Neural cell (in vitro differentiated cells): ENCODE measurements at regions not wholly inside any gene's neighbourhood (a gene's known extent, or its start where the extent isn't known, plus 50 kb on each side); places are given as distances from the start of the nearest gene placed in this dataset.

Source experiments
- H2AFZ ChIP-seq: fragments of 200-600, 300-800 bp; sonication (generic), shearing (Covaris generic); 2 replicates; pipeline ENCODE4 v1.6.0; 2014; ENCODE audit warnings: low read depth, mild to moderate bottlenecking, antibody characterized with exemption, low read length, moderate library complexity
- H3F3A ChIP-seq: fragments of 200-600 bp; shearing (Covaris generic); 2 replicates; pipeline ENCODE4 v1.6.1; 2016; ENCODE audit warnings: mild to moderate bottlenecking, moderate library complexity, mixed read lengths, antibody characterized with exemption, low read length; ENCODE audit not compliant: insufficient read depth, poor library complexity, severe bottlenecking
- H3K27ac ChIP-seq: fragments of 200-600, 300-800 bp; sonication (generic), shearing (Covaris generic); 2 replicates; pipeline ENCODE4 v1.5.1; 2014; ENCODE audit warnings: mild to moderate bottlenecking, low read length, moderate library complexity
- H3K27me3 ChIP-seq: fragments of 300-800, 200-600 bp; sonication (generic), shearing (Covaris generic); 2 replicates; pipeline ENCODE4 v1.6.0; 2014; ENCODE audit warnings: mild to moderate bottlenecking, low read depth, low read length, moderate library complexity; ENCODE audit not compliant: insufficient read depth
- H3K36me3 ChIP-seq: fragments of 300-800, 200-600 bp; sonication (generic), shearing (Covaris generic); 2 replicates; pipeline ENCODE4 v1.5.1; 2014; ENCODE audit warnings: mild to moderate bottlenecking, antibody characterized with exemption, low read length, moderate library complexity; ENCODE audit not compliant: insufficient read depth
- H3K4me2 ChIP-seq: fragments of 300-800, 200-600 bp; sonication (generic), shearing (Covaris generic); 2 replicates; pipeline ENCODE4 v1.6.0; 2014; ENCODE audit warnings: mild to moderate bottlenecking, low read length
- H3K4me3 ChIP-seq: fragments of 300-800, 200-600 bp; sonication (generic), shearing (Covaris generic); 2 replicates; pipeline ENCODE4 v1.5.1; 2014; ENCODE audit warnings: mild to moderate bottlenecking, low read length, moderate library complexity
- H3K79me2 ChIP-seq: fragments of 200-600 bp; shearing (Covaris generic); replicated peaks from 2 replicates; pipeline ENCODE4 v1.6.0; 2014; ENCODE audit warnings: mild to moderate bottlenecking, low read length, moderate library complexity; ENCODE audit not compliant: insufficient read depth
- H3K9ac ChIP-seq: fragments of 300-800, 200-600 bp; sonication (generic), shearing (Covaris generic); 2 replicates; pipeline ENCODE4 v1.6.1; 2016; ENCODE audit warnings: mild to moderate bottlenecking, low read length, mixed read lengths
- H3K9me2 ChIP-seq: fragments of 200-600 bp; shearing (Covaris generic); 2 replicates; pipeline ENCODE4 v1.6.1; 2016; ENCODE audit warnings: mild to moderate bottlenecking, low read length, mixed read lengths; ENCODE audit not compliant: insufficient read depth
- H3K9me3 ChIP-seq: fragments of 200-600, 300-800 bp; sonication (generic), shearing (Covaris generic); 2 replicates; pipeline ENCODE4 v1.6.1; 2016; ENCODE audit warnings: mild to moderate bottlenecking, mixed run types, low read length, moderate library complexity, mixed read lengths
- H4K20me1 ChIP-seq: fragments of 200-600 bp; shearing (Covaris generic); 2 replicates; pipeline ENCODE4 v1.6.1; 2016; ENCODE audit warnings: mild to moderate bottlenecking, mixed run types; ENCODE audit not compliant: insufficient read depth
- EP300 ChIP-seq: fragments of 450-650 bp; conservative IDR thresholded peaks from 2 replicates; pipeline ENCODE4 v1.6.1; 2014; ENCODE audit warnings: antibody characterized with exemption, mild to moderate bottlenecking, moderate library complexity; ENCODE audit not compliant: poor library complexity, severe bottlenecking
- EZH2 ChIP-seq: fragments of 200-600, 300-800 bp; shearing (Covaris generic), sonication (generic); IDR thresholded peaks from 2 replicates; pipeline ENCODE4 v1.6.1; 2014; ENCODE audit warnings: antibody characterized with exemption, low read length, borderline replicate concordance, mild to moderate bottlenecking; ENCODE audit not compliant: insufficient read depth, poor library complexity, severe bottlenecking
- MXI1 ChIP-seq: fragments of 450-650 bp; conservative IDR thresholded peaks from 2 replicates; pipeline ENCODE4 v1.6.1; 2014; ENCODE audit warnings: antibody characterized with exemption, mild to moderate bottlenecking; ENCODE audit not compliant: poor library complexity, severe bottlenecking
- POLR2AphosphoS5 ChIP-seq: IDR thresholded peaks from 2 replicates; pipeline ENCODE4 v1.6.1; 2012
- RAD21 ChIP-seq: fragments of 450-650 bp; conservative IDR thresholded peaks from 2 replicates; pipeline ENCODE4 v1.6.1; 2014; ENCODE audit warnings: antibody characterized with exemption, mild to moderate bottlenecking, moderate library complexity
- REST ChIP-seq: IDR thresholded peaks from 2 replicates; pipeline ENCODE4 v1.6.1; 2012; ENCODE audit warnings: borderline replicate concordance
- SMC3 ChIP-seq: fragments of 450-650 bp; conservative IDR thresholded peaks from 2 replicates; pipeline ENCODE4 v1.6.1; 2014; ENCODE audit warnings: antibody characterized with exemption, mild to moderate bottlenecking, moderate library complexity; ENCODE audit not compliant: poor library complexity
- TAF1 ChIP-seq: IDR thresholded peaks from 2 replicates; pipeline ENCODE4 v1.6.1; 2012; ENCODE audit warnings: low read depth
- TF ChIP-seq, protein P1 (sequence below): fragments of 450-650 bp; IDR thresholded peaks from 2 replicates; pipeline ENCODE4 v1.5.1; 2014; ENCODE audit warnings: antibody characterized with exemption, mild to moderate bottlenecking, moderate library complexity; ENCODE audit not compliant: poor library complexity, severe bottlenecking

DNA sequence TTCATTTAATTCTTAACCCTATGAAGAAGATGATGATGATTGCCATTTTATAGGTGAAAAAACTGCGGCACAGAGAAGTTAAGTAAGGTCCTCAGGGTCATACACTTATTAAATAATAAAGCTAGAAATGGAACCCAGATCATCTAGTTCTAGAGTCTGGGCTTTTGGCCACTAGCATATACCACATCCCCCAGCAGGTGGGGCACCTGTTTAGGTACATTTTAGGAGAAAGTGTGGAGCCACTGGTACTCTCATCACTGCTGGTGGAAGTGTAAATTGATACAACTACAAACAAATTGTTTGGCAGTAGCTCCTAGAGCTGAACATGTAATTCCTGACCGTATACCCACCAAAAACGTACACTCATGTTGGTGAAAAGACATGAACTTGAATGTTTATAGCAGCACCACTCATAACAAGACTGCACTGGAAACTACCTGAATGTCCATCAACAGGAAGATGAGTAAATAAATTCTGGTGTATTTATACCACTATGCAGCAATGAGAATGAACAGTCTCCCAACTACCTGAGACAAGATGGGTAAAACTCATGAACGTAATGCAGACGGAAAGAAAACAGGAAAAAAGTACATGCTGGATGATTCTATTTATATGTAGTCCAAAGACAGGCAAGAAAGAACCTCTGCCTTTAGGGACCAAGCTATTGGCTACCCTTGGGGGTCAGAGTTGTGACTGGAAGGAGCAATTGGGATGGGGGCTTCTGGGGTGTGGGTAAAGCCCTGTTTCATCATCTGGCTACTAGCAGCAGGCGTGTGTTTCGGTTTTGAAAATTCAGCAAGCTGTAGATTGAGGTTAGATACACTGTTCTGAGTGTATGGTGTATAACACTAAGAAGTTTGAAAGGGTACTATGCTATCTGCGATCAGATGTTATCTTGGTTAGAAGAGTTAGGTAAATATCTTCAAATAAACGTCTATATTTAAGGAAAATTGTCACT is 72.3 kb upstream of the ADGRG2 start:
- H3K4me3 ChIP-seq, result no peak overlapping the region
- no peak for TF ChIP-seq POLR2AphosphoS5
- no peak for TF ChIP-seq SMC3
- TF ChIP-seq EP300, result no peak
- no peak for TF ChIP-seq EZH2
- no peak for TF ChIP-seq TAF1
- TF ChIP-seq REST, result no peak
- TF ChIP-seq, protein P1, sequence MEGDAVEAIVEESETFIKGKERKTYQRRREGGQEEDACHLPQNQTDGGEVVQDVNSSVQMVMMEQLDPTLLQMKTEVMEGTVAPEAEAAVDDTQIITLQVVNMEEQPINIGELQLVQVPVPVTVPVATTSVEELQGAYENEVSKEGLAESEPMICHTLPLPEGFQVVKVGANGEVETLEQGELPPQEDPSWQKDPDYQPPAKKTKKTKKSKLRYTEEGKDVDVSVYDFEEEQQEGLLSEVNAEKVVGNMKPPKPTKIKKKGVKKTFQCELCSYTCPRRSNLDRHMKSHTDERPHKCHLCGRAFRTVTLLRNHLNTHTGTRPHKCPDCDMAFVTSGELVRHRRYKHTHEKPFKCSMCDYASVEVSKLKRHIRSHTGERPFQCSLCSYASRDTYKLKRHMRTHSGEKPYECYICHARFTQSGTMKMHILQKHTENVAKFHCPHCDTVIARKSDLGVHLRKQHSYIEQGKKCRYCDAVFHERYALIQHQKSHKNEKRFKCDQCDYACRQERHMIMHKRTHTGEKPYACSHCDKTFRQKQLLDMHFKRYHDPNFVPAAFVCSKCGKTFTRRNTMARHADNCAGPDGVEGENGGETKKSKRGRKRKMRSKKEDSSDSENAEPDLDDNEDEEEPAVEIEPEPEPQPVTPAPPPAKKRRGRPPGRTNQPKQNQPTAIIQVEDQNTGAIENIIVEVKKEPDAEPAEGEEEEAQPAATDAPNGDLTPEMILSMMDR, result no peak
- no peak for TF ChIP-seq MXI1
- TF ChIP-seq RAD21, result no peak
- no peaks in the 10 kb centered on the region for H3K36me3 ChIP-seq
- H3F3A ChIP-seq, result no peaks in the 10 kb centered on the region
- H3K9me3 ChIP-seq, result no peaks in the 10 kb centered on the region
- H2AFZ ChIP-seq, result no peak overlapping the region
- H3K27ac ChIP-seq, result no peak overlapping the region
- H3K9me2 ChIP-seq, result no peaks in the 10 kb centered on the region
- H3K9ac ChIP-seq, result no peak overlapping the region
- H4K20me1 ChIP-seq, result no peaks in the 10 kb centered on the region
- no peak overlapping the region for H3K4me2 ChIP-seq
- no peaks in the 10 kb centered on the region for H3K79me2 ChIP-seq
- no peaks in the 10 kb centered on the region for H3K27me3 ChIP-seq

DNA sequence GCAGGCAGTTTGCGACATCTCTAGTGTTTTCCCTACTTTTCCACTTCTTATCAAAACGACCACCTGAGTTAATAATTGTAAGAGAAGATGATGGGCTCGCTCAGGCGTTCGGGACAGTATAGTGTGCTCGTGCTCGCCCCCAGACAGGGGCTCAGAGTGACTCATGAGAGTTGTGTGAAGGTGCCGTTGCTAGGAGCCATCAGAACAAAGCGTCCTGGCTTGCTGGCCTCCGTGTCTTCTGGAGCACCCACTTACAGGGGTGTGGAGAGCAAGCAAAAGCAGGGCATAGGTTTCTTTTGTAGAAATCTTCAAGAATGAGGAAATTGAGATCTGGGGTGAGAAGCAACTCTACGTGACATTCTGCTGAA is 73.0 kb upstream of the ADGRG2 start:
- Histone ChIP-seq H2AFZ (no peak overlapping the region), H3K27me3 (no peaks in the 10 kb centered on the region), H3K4me3 (no peak overlapping the region), H3K36me3 (no peaks in the 10 kb centered on the region), H3K9me2 (no peaks in the 10 kb centered on the region), H3K4me2 (no peak overlapping the region), H3K9ac (no peak overlapping the region), H3F3A (no peaks in the 10 kb centered on the region), H3K27ac (no peak overlapping the region), H3K9me3 (no peaks in the 10 kb centered on the region), H4K20me1 (no peaks in the 10 kb centered on the region), H3K79me2 (no peaks in the 10 kb centered on the region)
- TF ChIP-seq RAD21, result no peak
